SH-SY5Y (cell line): ENCODE measurements at regions not wholly inside any gene's neighbourhood (a gene's known extent, or its start where the extent isn't known, plus 50 kb on each side); places are given as distances from the start of the nearest gene placed in this dataset.

Experiments
- GATA2 ChIP-seq: IDR thresholded peaks from 2 replicates; pipeline ENCODE4 v1.6.1; 2011; ENCODE audit warnings: mild to moderate bottlenecking, low read depth, low read length
- GATA3 ChIP-seq: IDR thresholded peaks from 2 replicates; pipeline ENCODE4 v1.6.1; 2011; ENCODE audit warnings: low read depth, mild to moderate bottlenecking, low read length, moderate library complexity

GRCh38 chr11:29171360-29171950 is 845.4 kb downstream of the KCNA4 start:
- no peak for TF ChIP-seq GATA2
- no peak for TF ChIP-seq GATA3

GRCh38 chr11:29166306-29166705 is 850.5 kb downstream of the KCNA4 start:
- TF ChIP-seq GATA3: no peak

GRCh38 chr11:29163231-29163630 is 853.6 kb downstream of the KCNA4 start:
- TF ChIP-seq GATA2 (no peak), GATA3 (no peak)

GRCh38 chr11:29162491-29162890 is 854.3 kb downstream of the KCNA4 start:
- TF ChIP-seq GATA2 (no peak), GATA3 (no peak)

- TF ChIP-seq GATA2: no peak
- no peak for TF ChIP-seq GATA3
Observed at GRCh38 chr11:29161191-29161590, 855.6 kb downstream of the KCNA4 start.

GRCh38 chr11:29159552-29160465 is 857.0 kb downstream of the KCNA4 start:
- TF ChIP-seq GATA3: no peak
- no peak for TF ChIP-seq GATA2

GRCh38 chr11:29153078-29153477 is 863.8 kb downstream of the KCNA4 start:
- no peak for TF ChIP-seq GATA3
- no peak for TF ChIP-seq GATA2

- TF ChIP-seq GATA3 (no peak), GATA2 (no peak)
Observed at GRCh38 chr11:29135504-29135903, 881.3 kb downstream of the KCNA4 start.

- TF ChIP-seq GATA3: no peak
- no peak for TF ChIP-seq GATA2
Observed at GRCh38 chr11:29131055-29131454, 885.8 kb downstream of the KCNA4 start.

- no peak for TF ChIP-seq GATA3
- TF ChIP-seq GATA2: no peak
Observed at GRCh38 chr11:29129844-29130243, 887.0 kb downstream of the KCNA4 start.

GRCh38 chr11:29127461-29127860 is 889.4 kb downstream of the KCNA4 start:
- no peak for TF ChIP-seq GATA2
- TF ChIP-seq GATA3: no peak

GRCh38 chr11:29125606-29126005 is 891.2 kb downstream of the KCNA4 start:
- TF ChIP-seq GATA3 (no peak), GATA2 (no peak)

GRCh38 chr11:29124470-29124869 is 892.4 kb downstream of the KCNA4 start:
- TF ChIP-seq GATA3 (no peak), GATA2 (no peak)

- TF ChIP-seq GATA3 (no peak), GATA2 (no peak)
Observed at GRCh38 chr11:29119707-29120618, 896.9 kb downstream of the KCNA4 start.

GRCh38 chr11:29119116-29119515 is 897.7 kb downstream of the KCNA4 start:
- TF ChIP-seq GATA2: no peak
- no peak for TF ChIP-seq GATA3
